HCT116 (cell line): ENCODE measurements at regions not wholly inside any gene's neighbourhood (a gene's known extent, or its start where the extent isn't known, plus 50 kb on each side); places are given as distances from the start of the nearest gene placed in this dataset.

ENCODE experiments used
- ATAC-seq: fragments of 200-7000 bp; cut with Tn5 transposase; 2 replicates; pipeline ENCODE4 v1.9.1; 2020; ENCODE audit warnings: mild to moderate bottlenecking, moderate library complexity
- BruUV-seq: library from RNA; stranded (reverse); fragments of 400-500 nt; replicated peaks from 2 replicates; lab custom pipeline; 2021; lab: Mats Ljungman, UMichigan
- CTCF ChIA-PET: fragments of 300-600 bp; sonication (Branson Sonifier 250); formaldehyde crosslinking; loops from one replicate; lab custom pipeline; 2021; ENCODE audit warnings: antibody characterized with exemption; lab: Charles Lee
- POLR2A ChIA-PET: fragments of 300-600, 350-600 bp; sonication (Branson Sonifier 250); formaldehyde crosslinking; loops from one replicate; lab custom pipeline; 2021; ENCODE audit warnings: antibody characterized with exemption; lab: Charles Lee
- RAD21 ChIA-PET, 2 experiments: fragments of 300-600 bp; sonication (Branson Sonifier 250); formaldehyde crosslinking; loops; one replicate each; lab custom pipeline; 2023; ENCODE audit warnings: low total read pairs in 2 of 2; ENCODE audit not compliant: uncharacterized antibody in 2 of 2, unreplicated experiment in 2 of 2, low non-redundant PET in 1 of 2; lab: Charles Lee
- DNase-seq: peaks from one replicate; pipeline ENCODE4 v3.0.0-alpha.2; 2010; ENCODE audit warnings: low read depth, low spot score
- H2AFZ ChIP-seq: fragments of 200-600 bp; shearing (Covaris generic), sonication (generic); 2 replicates; pipeline ENCODE4 v1.6.1; 2017; ENCODE audit warnings: low read depth, mixed run types, mixed read lengths, antibody characterized with exemption, low read length; ENCODE audit not compliant: poor library complexity, severe bottlenecking
- H3K27ac ChIP-seq: 2 replicates; pipeline ENCODE4 v1.5.1; 2012; ENCODE audit warnings: low read depth, low read length
- H3K27me3 ChIP-seq: fragments of 200-600 bp; sonication (generic); 2 replicates; pipeline ENCODE4 v1.6.1; 2016; ENCODE audit warnings: mixed run types, low read length, mixed read lengths; ENCODE audit not compliant: insufficient read depth
- H3K36me3 ChIP-seq, 2 experiments: fragments of 200-500 bp in 1 of 2; fragments of 200-600 bp in 1 of 2; sonication (Bioruptor generic) in 1 of 2; sonication (generic) in 1 of 2; 2 replicates each; pipeline versions ENCODE4 v1.5.1 to v1.6.1; 2014 to 2016; ENCODE audit warnings: low read length in 2 of 2, inconsistent platforms in 1 of 2, mixed read lengths in 1 of 2, mixed run types in 1 of 2; ENCODE audit not compliant: insufficient read depth in 2 of 2, control insufficient read depth in 1 of 2
- H3K4me1 ChIP-seq, 2 experiments: fragments of 200-600 bp in 1 of 2; sonication (generic) in 1 of 2; 2 replicates each; pipeline versions ENCODE4 v1.5.1 to v1.6.1; 2012 to 2017; ENCODE audit warnings: low read length in 2 of 2, inconsistent platforms in 1 of 2, mild to moderate bottlenecking in 1 of 2, mixed read lengths in 1 of 2, mixed run types in 1 of 2, moderate library complexity in 1 of 2; ENCODE audit not compliant: insufficient read depth in 2 of 2, control insufficient read depth in 1 of 2
- H3K4me2 ChIP-seq: fragments of 200-600 bp; sonication (generic); 2 replicates; pipeline ENCODE4 v1.6.1; 2017; ENCODE audit warnings: mixed run types, low read length, mixed read lengths
- H3K4me3 ChIP-seq, 2 experiments: fragments of 200-600 bp in 1 of 2; sonication (generic) in 1 of 2; replicated peaks in 1 of 2; 2 replicates each; pipeline ENCODE4 v1.5.1; 2011 to 2016; ENCODE audit warnings: low read length in 2 of 2, control low read depth in 1 of 2, low read depth in 1 of 2, mild to moderate bottlenecking in 1 of 2, mixed read lengths in 1 of 2, mixed run types in 1 of 2
- H3K79me2 ChIP-seq: fragments of 200-600 bp; sonication (generic); 2 replicates; pipeline ENCODE4 v1.6.1; 2017; ENCODE audit warnings: mild to moderate bottlenecking, mixed run types, low read length, moderate library complexity, mixed read lengths; ENCODE audit not compliant: insufficient read depth
- H3K9ac ChIP-seq: fragments of 200-600 bp; sonication (generic); 2 replicates; pipeline ENCODE4 v1.6.1; 2016; ENCODE audit warnings: low read length, mixed read lengths
- H3K9me2 ChIP-seq: fragments of 200-600 bp; sonication (generic), shearing (Covaris generic); 2 replicates; pipeline ENCODE4 v1.6.1; 2017; ENCODE audit warnings: mixed run types, mild to moderate bottlenecking, moderate library complexity; ENCODE audit not compliant: insufficient read depth
- H3K9me3 ChIP-seq, 2 experiments: fragments of 200-500 bp in 1 of 2; fragments of 200-600 bp in 1 of 2; sonication (Bioruptor generic) in 1 of 2; sonication (generic) in 1 of 2; 2 replicates each; pipeline ENCODE4 v1.6.1; 2014 to 2017; ENCODE audit warnings: low read length in 2 of 2, mixed read lengths in 2 of 2, inconsistent platforms in 1 of 2, low read depth in 1 of 2, mild to moderate bottlenecking in 1 of 2, mixed run types in 1 of 2, moderate library complexity in 1 of 2; ENCODE audit not compliant: control insufficient read depth in 1 of 2, insufficient read depth in 1 of 2
- H4K20me1 ChIP-seq: fragments of 200-600 bp; sonication (generic), shearing (Covaris generic); 2 replicates; pipeline ENCODE4 v1.6.1; 2017; ENCODE audit warnings: mixed run types, mild to moderate bottlenecking, moderate library complexity; ENCODE audit not compliant: insufficient read depth
- EZH2 ChIP-seq: fragments of 200-600 bp; sonication (generic); IDR thresholded peaks from 2 replicates; pipeline ENCODE4 v1.6.1; 2017; ENCODE audit warnings: antibody characterized with exemption, mixed run types
- JUND ChIP-seq: IDR thresholded peaks from 2 replicates; pipeline ENCODE4 v1.6.1; 2012
- POLR2A ChIP-seq: IDR thresholded peaks from 2 replicates; pipeline ENCODE4 v1.7.0; 2011; ENCODE audit warnings: borderline replicate concordance; ENCODE audit not compliant: insufficient read depth, insufficient read length; ENCODE audit errors: extremely low read depth
- POLR2AphosphoS5 ChIP-seq: IDR thresholded peaks from 2 replicates; pipeline ENCODE4 v1.6.1; 2011; ENCODE audit warnings: mild to moderate bottlenecking, low read depth, low read length, moderate library complexity
- RAD21 ChIP-seq: IDR thresholded peaks from 2 replicates; pipeline ENCODE4 v1.6.1; 2012; ENCODE audit warnings: low read depth, mild to moderate bottlenecking
- SIN3A ChIP-seq: IDR thresholded peaks from 2 replicates; pipeline ENCODE4 v1.6.1; 2012; ENCODE audit warnings: low read depth
- SP1 ChIP-seq: IDR thresholded peaks from 2 replicates; pipeline ENCODE4 v1.6.1; 2012; ENCODE audit warnings: low read depth
- TCF7L2 ChIP-seq: IDR thresholded peaks from 2 replicates; pipeline ENCODE4 v1.7.0; 2011; ENCODE audit warnings: borderline replicate concordance, inconsistent platforms; ENCODE audit not compliant: insufficient read depth, insufficient read length; ENCODE audit errors: extremely low read depth
- YY1 ChIP-seq: IDR thresholded peaks from 2 replicates; pipeline ENCODE4 v1.6.1; 2011; ENCODE audit warnings: low read length, low read depth, moderate library complexity, mild to moderate bottlenecking; ENCODE audit not compliant: insufficient replicate concordance; ENCODE audit errors: extremely low read depth
- ZFX ChIP-seq: fragments of 450-650 bp; IDR thresholded peaks from 2 replicates; pipeline ENCODE4 v1.6.1; 2017
- ZNF274 ChIP-seq: fragments of 200-500 bp; sonication (Bioruptor generic); IDR thresholded peaks from 2 replicates; pipeline ENCODE4 v1.6.1; 2014; ENCODE audit warnings: mild to moderate bottlenecking, low read depth, low read length, inconsistent platforms
- intact Hi-C: fragments of 100-400 bp; cut with micrococcal nuclease; formaldehyde crosslinking; loops from 2 replicates; pipeline ENCODE4 v1.10.0; 2022
- TF ChIP-seq, protein P1 (sequence below), 3 experiments: fragments of 200-600 bp in 1 of 3; sonication (generic) in 1 of 3; IDR thresholded peaks in 2 of 3; conservative IDR thresholded peaks in 1 of 3; 2 replicates each; pipeline ENCODE4 v1.5.1; 2012 to 2017; ENCODE audit warnings: low read depth in 2 of 3, low read length in 2 of 3, antibody characterized with exemption in 1 of 3, borderline replicate concordance in 1 of 3, control low read depth in 1 of 3, mild to moderate bottlenecking in 1 of 3, mixed read lengths in 1 of 3, mixed run types in 1 of 3, moderate library complexity in 1 of 3; ENCODE audit not compliant: insufficient read depth in 1 of 3
- TF ChIP-seq, protein P2 (sequence below): IDR thresholded peaks from 2 replicates; pipeline ENCODE4 v1.6.1; 2012; ENCODE audit warnings: low read depth

DNA sequence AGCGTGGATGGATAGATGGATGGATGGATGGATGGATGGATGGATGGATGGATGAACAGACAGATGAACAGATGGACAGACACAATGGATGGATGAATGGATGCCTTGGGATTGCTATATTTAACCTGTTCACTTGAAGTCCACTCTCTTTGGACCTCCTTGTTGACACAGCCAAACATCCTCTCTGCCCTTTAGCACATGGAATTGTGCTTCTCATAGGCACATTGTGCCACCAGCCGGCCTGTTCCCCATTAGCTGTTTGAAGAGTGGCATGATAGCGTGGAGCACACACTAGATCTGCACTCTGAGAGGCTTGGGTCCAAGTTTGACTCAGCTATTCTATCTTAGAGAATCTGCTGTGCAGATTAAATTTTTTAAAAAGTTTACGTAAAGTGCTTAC is 56.9 kb upstream of the GSC start:
- Histone ChIP-seq H3K36me3 (no peaks in the 10 kb centered on the region), H3K9me2 (no peaks in the 10 kb centered on the region), H3K27ac (no peak overlapping the region), H3K9me3 (no peaks in the 10 kb centered on the region), H3K9ac (no peak overlapping the region), H2AFZ (no peak overlapping the region), H4K20me1 (no peaks in the 10 kb centered on the region), H3K4me3 (no peak overlapping the region), H3K27me3 (no peaks in the 10 kb centered on the region), H3K4me1 (peaks cover 9 to 20% of the 10 kb centered on the region in 2 experiments), H3K4me2 (no peak overlapping the region), H3K79me2 (no peaks in the 10 kb centered on the region)
- no peak for DNase-seq
- no TSS peak for BruUV-seq
- ATAC-seq = no peak
- POLR2A ChIA-PET = no interaction called here
- RAD21 ChIA-PET = no interaction called here
- intact Hi-C loops = no loop called here
- TF ChIP-seq ZFX (no peak), RAD21 (no peak), SP1 (no peak), EZH2 (no peak), SIN3A (no peak), POLR2AphosphoS5 (no peak), YY1 (no peak)
- CTCF ChIA-PET = no interaction called here

DNA sequence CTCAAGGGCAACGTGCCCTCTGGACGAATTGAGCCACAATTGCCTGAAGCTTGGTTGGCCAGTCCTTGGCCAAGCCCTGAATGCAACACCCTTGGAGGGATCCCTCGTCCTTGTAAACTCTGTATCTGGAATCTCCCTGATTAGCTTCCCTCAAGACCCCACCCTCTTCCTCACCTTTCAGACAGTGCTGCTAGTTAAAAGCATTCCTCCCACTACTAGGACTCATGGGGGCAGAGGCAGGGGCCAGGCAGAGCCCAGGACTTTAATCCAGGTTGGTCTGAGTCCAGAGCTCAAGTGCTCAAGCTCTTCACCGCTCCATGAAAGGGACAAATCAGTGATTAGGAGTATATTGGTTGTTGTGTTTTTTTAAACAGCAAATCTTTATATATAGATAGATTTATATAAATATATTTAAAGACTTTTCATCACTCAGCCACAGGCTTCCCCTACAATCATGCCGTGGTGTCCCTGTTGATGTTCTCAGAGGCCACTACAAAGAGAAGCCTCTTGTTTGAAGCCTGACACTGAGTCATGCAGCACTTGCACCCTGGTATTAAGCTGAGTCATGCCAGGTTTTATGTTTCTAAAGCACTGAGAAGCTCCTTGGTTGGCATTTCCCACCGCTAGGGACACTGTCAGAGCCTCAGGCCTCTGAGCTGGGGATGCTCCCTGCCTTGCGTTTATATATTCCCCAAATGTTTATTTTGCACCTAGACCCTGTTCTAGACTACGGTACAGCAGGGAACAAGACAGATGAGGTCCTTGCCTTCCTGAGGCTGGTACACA is 53.8 kb upstream of the GSC start:
- POLR2A ChIA-PET = no interaction called here
- H3K27me3 ChIP-seq = no peaks in the 10 kb centered on the region
- CTCF ChIA-PET = interaction anchor here (0.5 to 1.8 kb wide), 5 partner anchors 9 to 275 kb away, joined by 3 to 6 read pairs (median 4); no protein-coding TSS in a partner anchor
- no peaks in the 10 kb centered on the region for H4K20me1 ChIP-seq
- H3K27ac ChIP-seq = peak overlapping the region; percentile 14; the same call in 1 of the 2 replicates
- RAD21 ChIA-PET = no interaction called here
- no peak overlapping the region for H3K9ac ChIP-seq
- H2AFZ ChIP-seq = peak overlapping the region; percentile 87
- BruUV-seq = no TSS peak
- DNase-seq (peak; percentile 76), ATAC-seq (peak; percentile 96)
- no peaks in the 10 kb centered on the region for H3K9me3 ChIP-seq
- H3K4me1 ChIP-seq = peaks cover 9 to 20% of the 10 kb centered on the region in 2 experiments
- intact Hi-C loops = loop anchor here (5.0 kb wide), 1 partner anchor 274 kb away; no protein-coding TSS in a partner anchor
- peak overlapping the region; percentile 51 for H3K4me2 ChIP-seq
- H3K36me3 ChIP-seq = no peaks in the 10 kb centered on the region
- H3K4me3 ChIP-seq = no peak overlapping the region
- no peaks in the 10 kb centered on the region for H3K9me2 ChIP-seq
- H3K79me2 ChIP-seq = no peaks in the 10 kb centered on the region
- no peak for TF ChIP-seq EZH2
- peak; percentile 20 for TF ChIP-seq YY1
- TF ChIP-seq, protein P1, sequence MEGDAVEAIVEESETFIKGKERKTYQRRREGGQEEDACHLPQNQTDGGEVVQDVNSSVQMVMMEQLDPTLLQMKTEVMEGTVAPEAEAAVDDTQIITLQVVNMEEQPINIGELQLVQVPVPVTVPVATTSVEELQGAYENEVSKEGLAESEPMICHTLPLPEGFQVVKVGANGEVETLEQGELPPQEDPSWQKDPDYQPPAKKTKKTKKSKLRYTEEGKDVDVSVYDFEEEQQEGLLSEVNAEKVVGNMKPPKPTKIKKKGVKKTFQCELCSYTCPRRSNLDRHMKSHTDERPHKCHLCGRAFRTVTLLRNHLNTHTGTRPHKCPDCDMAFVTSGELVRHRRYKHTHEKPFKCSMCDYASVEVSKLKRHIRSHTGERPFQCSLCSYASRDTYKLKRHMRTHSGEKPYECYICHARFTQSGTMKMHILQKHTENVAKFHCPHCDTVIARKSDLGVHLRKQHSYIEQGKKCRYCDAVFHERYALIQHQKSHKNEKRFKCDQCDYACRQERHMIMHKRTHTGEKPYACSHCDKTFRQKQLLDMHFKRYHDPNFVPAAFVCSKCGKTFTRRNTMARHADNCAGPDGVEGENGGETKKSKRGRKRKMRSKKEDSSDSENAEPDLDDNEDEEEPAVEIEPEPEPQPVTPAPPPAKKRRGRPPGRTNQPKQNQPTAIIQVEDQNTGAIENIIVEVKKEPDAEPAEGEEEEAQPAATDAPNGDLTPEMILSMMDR (IDR thresholded peaks at IDR 0.05 in 2 of 3, conservative IDR thresholded peaks at IDR 0.05 in 1 of 3; ENCODE audit: borderline replicate concordance in 1 of 3, insufficient read depth in 1 of 3, low read depth in 2 of 3, low read length in 2 of 3) = peak; percentile 25 to 75 (median 67); a peak in 5 of 6 replicates
- no peak for TF ChIP-seq POLR2A
- TF ChIP-seq POLR2AphosphoS5 = no peak
- no peak for TF ChIP-seq ZNF274
- peak; percentile 76 for TF ChIP-seq JUND
- TF ChIP-seq, protein P2, sequence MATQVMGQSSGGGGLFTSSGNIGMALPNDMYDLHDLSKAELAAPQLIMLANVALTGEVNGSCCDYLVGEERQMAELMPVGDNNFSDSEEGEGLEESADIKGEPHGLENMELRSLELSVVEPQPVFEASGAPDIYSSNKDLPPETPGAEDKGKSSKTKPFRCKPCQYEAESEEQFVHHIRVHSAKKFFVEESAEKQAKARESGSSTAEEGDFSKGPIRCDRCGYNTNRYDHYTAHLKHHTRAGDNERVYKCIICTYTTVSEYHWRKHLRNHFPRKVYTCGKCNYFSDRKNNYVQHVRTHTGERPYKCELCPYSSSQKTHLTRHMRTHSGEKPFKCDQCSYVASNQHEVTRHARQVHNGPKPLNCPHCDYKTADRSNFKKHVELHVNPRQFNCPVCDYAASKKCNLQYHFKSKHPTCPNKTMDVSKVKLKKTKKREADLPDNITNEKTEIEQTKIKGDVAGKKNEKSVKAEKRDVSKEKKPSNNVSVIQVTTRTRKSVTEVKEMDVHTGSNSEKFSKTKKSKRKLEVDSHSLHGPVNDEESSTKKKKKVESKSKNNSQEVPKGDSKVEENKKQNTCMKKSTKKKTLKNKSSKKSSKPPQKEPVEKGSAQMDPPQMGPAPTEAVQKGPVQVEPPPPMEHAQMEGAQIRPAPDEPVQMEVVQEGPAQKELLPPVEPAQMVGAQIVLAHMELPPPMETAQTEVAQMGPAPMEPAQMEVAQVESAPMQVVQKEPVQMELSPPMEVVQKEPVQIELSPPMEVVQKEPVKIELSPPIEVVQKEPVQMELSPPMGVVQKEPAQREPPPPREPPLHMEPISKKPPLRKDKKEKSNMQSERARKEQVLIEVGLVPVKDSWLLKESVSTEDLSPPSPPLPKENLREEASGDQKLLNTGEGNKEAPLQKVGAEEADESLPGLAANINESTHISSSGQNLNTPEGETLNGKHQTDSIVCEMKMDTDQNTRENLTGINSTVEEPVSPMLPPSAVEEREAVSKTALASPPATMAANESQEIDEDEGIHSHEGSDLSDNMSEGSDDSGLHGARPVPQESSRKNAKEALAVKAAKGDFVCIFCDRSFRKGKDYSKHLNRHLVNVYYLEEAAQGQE = no peak
- TF ChIP-seq TCF7L2 = peak; percentile 80
- TF ChIP-seq SP1 = peak; percentile 25; the same call in 1 of the 2 replicates
